Activated naive CD8-positive, alpha-beta T cell treated with anti-CD3 and anti-CD28 coated beads for 36 hours (primary cell): ENCODE measurements at regions not wholly inside any gene's neighbourhood (a gene's known extent, or its start where the extent isn't known, plus 50 kb on each side); places are given as distances from the start of the nearest gene placed in this dataset.

Source experiments
- DNase-seq: peaks from one replicate; pipeline ENCODE4 v3.0.0; 2021
- H3K27ac Mint-ChIP-seq: one replicate; pipeline ENCODE4 v1.8.0; 2022; ENCODE audit warnings: mild to moderate bottlenecking, moderate library complexity, mixed read lengths
- H3K27me3 Mint-ChIP-seq: one replicate; pipeline ENCODE4 v1.8.0; 2022; ENCODE audit warnings: mild to moderate bottlenecking, mixed read lengths
- H3K36me3 Mint-ChIP-seq: one replicate; pipeline ENCODE4 v1.8.0; 2021; ENCODE audit warnings: mild to moderate bottlenecking, mixed read lengths
- H3K4me1 Mint-ChIP-seq: one replicate; pipeline ENCODE4 v1.8.0; 2021; ENCODE audit warnings: mixed read lengths
- H3K4me3 Mint-ChIP-seq: one replicate; pipeline ENCODE4 v1.8.0; 2022; ENCODE audit warnings: mild to moderate bottlenecking, moderate library complexity, mixed read lengths
- H3K9me3 Mint-ChIP-seq: one replicate; pipeline ENCODE4 v1.8.0; 2022; ENCODE audit warnings: mixed read lengths

DNA sequence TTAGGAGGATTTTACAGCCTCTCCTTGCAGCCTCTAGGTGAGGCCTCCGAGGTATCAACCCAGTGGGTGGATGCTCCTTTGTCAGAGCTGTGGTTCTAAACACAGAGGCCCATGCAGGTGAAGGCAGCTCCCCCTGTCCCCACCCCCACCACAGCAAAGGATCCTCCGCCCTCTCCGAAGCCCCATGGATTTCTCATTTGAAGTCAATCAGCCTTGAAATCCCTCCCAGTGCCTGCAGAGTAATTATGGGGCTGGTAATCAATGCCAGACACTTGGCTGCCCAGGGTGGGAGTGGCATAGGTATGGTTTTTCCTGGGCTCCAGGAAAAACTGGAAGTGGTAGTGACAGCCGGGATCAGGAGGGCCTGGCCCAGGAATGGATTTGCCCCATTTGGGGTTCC, 119.5 kb upstream of the CSF3R start:
- no peak for DNase-seq
- no peaks in the 10 kb centered on the region for H3K4me1 Mint-ChIP-seq
- no peak overlapping the region for H3K4me3 Mint-ChIP-seq
- H3K27ac Mint-ChIP-seq: no peak overlapping the region
- H3K9me3 Mint-ChIP-seq: no peaks in the 10 kb centered on the region
- no peaks in the 10 kb centered on the region for H3K36me3 Mint-ChIP-seq
- peaks cover 5% of the 10 kb centered on the region for H3K27me3 Mint-ChIP-seq

DNA sequence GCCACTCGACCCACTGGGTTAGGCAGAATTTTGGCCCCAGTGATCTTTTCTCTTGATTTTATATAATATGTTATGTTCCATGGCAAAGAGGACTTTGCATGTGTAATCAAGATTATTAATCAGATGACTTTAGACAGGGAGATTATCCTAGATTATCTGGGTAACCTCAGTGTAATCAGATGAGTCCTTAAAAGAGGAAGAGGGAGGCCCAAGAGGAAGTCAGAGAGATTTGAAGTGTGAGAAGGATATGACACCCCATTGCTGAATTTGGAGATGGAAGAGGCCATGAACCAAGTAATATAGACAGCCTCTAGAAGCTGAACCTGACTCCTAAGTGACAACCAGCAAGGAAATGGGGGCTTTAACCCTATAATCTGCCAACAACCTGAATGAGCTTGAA, 117.1 kb upstream of the CSF3R start:
- Mint-ChIP-seq H3K36me3 (no peaks in the 10 kb centered on the region), H3K4me1 (no peaks in the 10 kb centered on the region), H3K27ac (no peak overlapping the region), H3K4me3 (no peak overlapping the region), H3K9me3 (no peaks in the 10 kb centered on the region), H3K27me3 (peaks cover 15% of the 10 kb centered on the region)
- no peak for DNase-seq

DNA sequence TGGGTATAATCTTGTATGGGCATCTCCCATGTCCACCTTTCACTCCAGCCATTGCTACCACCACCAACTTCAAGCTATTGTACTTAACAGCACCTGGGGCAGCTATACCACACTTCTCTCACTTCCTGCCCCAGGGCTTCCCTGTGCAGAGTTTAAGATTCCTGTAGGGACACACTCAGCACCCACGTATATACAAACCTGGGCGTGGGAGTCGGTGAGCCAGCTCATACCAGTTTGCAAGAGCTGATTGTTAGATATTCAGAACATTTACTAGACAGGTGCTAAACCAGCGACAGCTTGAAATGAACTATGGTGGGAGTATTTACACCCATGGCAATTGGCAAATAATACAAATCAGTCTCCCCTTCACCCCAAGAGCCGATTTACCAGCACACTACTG, 114.8 kb upstream of the CSF3R start:
- peaks cover 21% of the 10 kb centered on the region for H3K27me3 Mint-ChIP-seq
- H3K9me3 Mint-ChIP-seq: no peaks in the 10 kb centered on the region
- H3K4me3 Mint-ChIP-seq: no peak overlapping the region
- DNase-seq: no peak
- H3K27ac Mint-ChIP-seq: no peak overlapping the region
- no peaks in the 10 kb centered on the region for H3K36me3 Mint-ChIP-seq
- no peaks in the 10 kb centered on the region for H3K4me1 Mint-ChIP-seq

- H3K4me1 Mint-ChIP-seq: no peaks in the 10 kb centered on the region
- no peaks in the 10 kb centered on the region for H3K9me3 Mint-ChIP-seq
- H3K27me3 Mint-ChIP-seq: peaks cover 37% of the 10 kb centered on the region
- no peak for DNase-seq
- H3K36me3 Mint-ChIP-seq: no peaks in the 10 kb centered on the region
- H3K27ac Mint-ChIP-seq: no peak overlapping the region
- no peak overlapping the region for H3K4me3 Mint-ChIP-seq
Observed at GRCh38 chr1:36595921-36596320, 113.2 kb upstream of the CSF3R start.

GRCh38 chr1:36595349-36595748, 112.6 kb upstream of the CSF3R start:
- Mint-ChIP-seq H3K27ac (no peak overlapping the region), H3K36me3 (no peaks in the 10 kb centered on the region)
- no peak for DNase-seq

GRCh38 chr1:36594023-36594422, 111.3 kb upstream of the CSF3R start:
- DNase-seq: no peak
- Mint-ChIP-seq H3K27me3 (peaks cover 44% of the 10 kb centered on the region), H3K4me3 (no peak overlapping the region), H3K27ac (no peak overlapping the region), H3K9me3 (no peaks in the 10 kb centered on the region), H3K36me3 (no peaks in the 10 kb centered on the region), H3K4me1 (no peaks in the 10 kb centered on the region)

More at GRCh38 chr1:36595349-36595748, 112.6 kb upstream of the CSF3R start:
- peaks cover 41% of the 10 kb centered on the region for H3K27me3 Mint-ChIP-seq
- no peaks in the 10 kb centered on the region for H3K4me1 Mint-ChIP-seq
- no peak overlapping the region for H3K4me3 Mint-ChIP-seq
- H3K9me3 Mint-ChIP-seq: no peaks in the 10 kb centered on the region

- Mint-ChIP-seq H3K27me3 (peaks cover 61% of the 10 kb centered on the region), H3K9me3 (no peaks in the 10 kb centered on the region), H3K4me3 (no peak overlapping the region), H3K36me3 (no peaks in the 10 kb centered on the region), H3K4me1 (no peaks in the 10 kb centered on the region), H3K27ac (no peak overlapping the region)
- no peak for DNase-seq
Observed at GRCh38 chr1:36591278-36591677, 108.6 kb upstream of the CSF3R start.

GRCh38 chr1:36590771-36591170, 108.1 kb upstream of the CSF3R start:
- peaks cover 64% of the 10 kb centered on the region for H3K27me3 Mint-ChIP-seq
- no peak for DNase-seq
- no peaks in the 10 kb centered on the region for H3K36me3 Mint-ChIP-seq
- H3K4me3 Mint-ChIP-seq: no peak overlapping the region
- no peaks in the 10 kb centered on the region for H3K4me1 Mint-ChIP-seq
- H3K9me3 Mint-ChIP-seq: no peaks in the 10 kb centered on the region
- H3K27ac Mint-ChIP-seq: no peak overlapping the region

GRCh38 chr1:36590264-36590663, 107.6 kb upstream of the CSF3R start:
- Mint-ChIP-seq H3K36me3 (no peaks in the 10 kb centered on the region), H3K4me3 (no peak overlapping the region), H3K27me3 (peaks cover 64% of the 10 kb centered on the region), H3K4me1 (no peaks in the 10 kb centered on the region), H3K9me3 (no peaks in the 10 kb centered on the region), H3K27ac (no peak overlapping the region)
- DNase-seq: no peak

GRCh38 chr1:36588972-36589371, 106.3 kb upstream of the CSF3R start:
- Mint-ChIP-seq H3K27ac (no peak overlapping the region), H3K36me3 (no peaks in the 10 kb centered on the region), H3K4me3 (no peak overlapping the region), H3K27me3 (peaks cover 63% of the 10 kb centered on the region), H3K4me1 (no peaks in the 10 kb centered on the region), H3K9me3 (no peaks in the 10 kb centered on the region)
- no peak for DNase-seq

DNA sequence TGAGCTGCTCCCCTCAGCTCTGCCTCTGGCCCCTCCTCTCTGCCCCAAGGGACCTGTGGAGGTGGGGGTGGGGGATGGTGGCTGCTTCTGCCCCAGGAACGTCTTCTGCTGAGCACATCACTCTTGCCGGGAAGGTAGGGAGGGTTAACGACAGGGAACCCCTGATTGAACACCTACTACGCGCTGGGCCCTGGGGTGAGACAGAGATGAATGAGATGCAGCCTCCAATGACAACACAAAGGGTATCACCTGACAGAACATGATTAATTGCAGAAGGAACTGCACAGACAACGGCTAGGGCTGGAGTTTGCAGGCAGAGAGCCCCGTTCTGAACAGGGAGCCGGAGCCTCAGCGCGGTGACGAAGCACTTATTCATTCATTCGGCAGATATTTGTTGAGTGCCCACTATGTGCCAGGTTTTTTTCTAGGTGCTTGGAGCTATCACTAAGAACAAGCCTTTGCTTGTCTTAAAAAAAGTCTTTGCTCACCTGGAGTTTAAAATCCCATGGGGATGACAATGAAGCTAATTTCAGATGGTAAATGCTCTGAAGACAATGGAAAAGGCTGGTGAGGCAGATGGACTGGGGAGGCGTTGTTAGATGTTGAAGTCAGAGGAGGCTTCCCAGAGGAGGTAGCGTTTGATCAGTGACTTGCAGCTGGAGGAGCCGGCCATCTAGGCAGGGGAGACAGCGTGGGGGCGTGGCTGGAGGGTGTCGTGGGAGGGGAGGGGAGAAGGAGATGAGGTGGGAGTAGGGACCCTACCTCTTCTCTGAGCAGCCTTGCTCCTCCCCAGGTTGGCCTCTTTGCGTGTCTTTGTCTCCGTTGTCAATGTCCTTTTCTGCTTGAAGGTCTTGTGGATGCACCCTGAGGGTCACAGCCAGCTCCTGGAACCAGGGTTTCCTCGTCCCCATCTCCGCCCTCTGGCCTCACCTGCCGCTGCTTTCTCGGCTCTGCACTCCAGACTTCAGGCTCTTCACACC, 103.1 kb upstream of the CSF3R start:
- no peak overlapping the region for H3K27ac Mint-ChIP-seq
- no peaks in the 10 kb centered on the region for H3K36me3 Mint-ChIP-seq
- no peak overlapping the region for H3K4me3 Mint-ChIP-seq
- no peaks in the 10 kb centered on the region for H3K4me1 Mint-ChIP-seq
- peaks cover 38% of the 10 kb centered on the region for H3K27me3 Mint-ChIP-seq
- H3K9me3 Mint-ChIP-seq: no peaks in the 10 kb centered on the region
- DNase-seq: no peak

DNA sequence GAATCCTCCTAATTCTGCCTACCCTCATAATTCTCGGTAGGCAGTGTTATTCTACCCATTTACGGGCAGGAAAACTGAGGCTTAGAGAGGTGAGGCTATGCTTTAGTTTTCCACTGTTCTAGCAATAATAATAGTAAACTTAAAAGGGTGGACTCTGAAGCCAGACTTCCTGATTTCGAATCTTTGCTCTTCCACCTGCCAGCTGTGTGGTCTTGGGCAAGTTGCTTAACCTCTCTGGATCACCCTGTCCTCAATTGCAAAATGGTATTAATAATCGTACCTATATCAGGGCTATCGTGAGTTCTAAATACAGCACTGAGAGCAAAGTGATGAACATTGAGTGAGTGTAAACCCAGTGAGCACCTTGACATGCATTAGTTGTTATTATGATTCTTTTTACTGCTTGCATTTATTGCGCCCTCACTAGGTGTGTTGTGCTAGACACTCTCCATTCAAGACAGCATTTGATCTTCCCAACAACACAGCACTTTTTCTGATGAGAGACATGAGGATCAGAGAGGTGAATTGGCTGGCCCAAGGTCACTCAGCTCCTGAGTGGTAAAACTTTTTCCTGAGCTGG, 102.3 kb upstream of the CSF3R start:
- Mint-ChIP-seq H3K4me1 (no peaks in the 10 kb centered on the region), H3K27me3 (peaks cover 35% of the 10 kb centered on the region), H3K27ac (no peak overlapping the region), H3K36me3 (no peaks in the 10 kb centered on the region), H3K4me3 (no peak overlapping the region), H3K9me3 (no peaks in the 10 kb centered on the region)
- no peak for DNase-seq

DNA sequence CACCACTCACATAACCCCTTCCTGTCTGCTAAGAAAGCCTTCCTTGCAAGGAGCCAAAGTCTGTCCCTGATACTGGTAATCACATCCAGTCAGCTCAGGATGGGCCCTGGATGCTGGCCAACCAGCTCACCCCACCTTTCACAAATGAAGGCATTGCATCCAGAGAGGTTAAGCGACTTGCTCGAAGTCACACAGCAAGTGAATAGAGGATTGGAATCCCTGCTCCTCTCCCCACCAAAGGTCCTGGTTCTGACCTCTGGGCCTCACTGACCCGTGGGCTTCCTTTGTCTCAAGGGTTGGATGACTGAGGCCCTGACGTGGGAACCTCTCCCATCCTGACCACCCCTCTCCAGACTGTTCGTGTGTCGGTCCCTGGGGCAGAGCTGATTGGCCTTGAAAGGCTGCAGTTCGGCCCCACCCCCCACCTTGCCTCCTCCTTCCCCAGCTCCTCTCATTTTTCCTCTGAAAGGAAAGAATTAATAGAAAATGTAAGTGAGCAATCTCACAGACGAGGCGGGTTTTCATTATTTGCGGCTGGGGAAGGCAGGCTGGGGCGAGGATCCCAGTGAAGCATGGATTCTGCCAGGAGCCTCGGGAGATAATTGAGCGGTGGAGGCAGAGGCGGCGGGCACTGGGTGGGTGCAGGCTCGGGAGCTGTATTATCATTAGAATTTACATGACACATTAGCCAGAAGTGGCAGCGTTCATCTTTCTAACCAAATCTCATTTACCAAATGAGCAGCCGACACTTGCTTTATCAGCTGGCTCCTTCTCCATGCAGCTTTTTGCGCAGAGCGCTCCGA, 101.5 kb upstream of the CSF3R start:
- no peaks in the 10 kb centered on the region for H3K9me3 Mint-ChIP-seq
- H3K27me3 Mint-ChIP-seq: peaks cover 32% of the 10 kb centered on the region
- no peak overlapping the region for H3K4me3 Mint-ChIP-seq
- H3K27ac Mint-ChIP-seq: no peak overlapping the region
- no peak for DNase-seq
- no peaks in the 10 kb centered on the region for H3K4me1 Mint-ChIP-seq
- H3K36me3 Mint-ChIP-seq: no peaks in the 10 kb centered on the region

GRCh38 chr1:36583080-36583479, 100.4 kb upstream of the CSF3R start:
- Mint-ChIP-seq H3K36me3 (no peaks in the 10 kb centered on the region), H3K9me3 (no peaks in the 10 kb centered on the region), H3K27ac (no peak overlapping the region), H3K27me3 (peaks cover 32% of the 10 kb centered on the region), H3K4me3 (no peak overlapping the region), H3K4me1 (no peaks in the 10 kb centered on the region)
- no peak for DNase-seq

GRCh38 chr1:36582066-36582755, 99.5 kb upstream of the CSF3R start:
- Mint-ChIP-seq H3K4me1 (no peaks in the 10 kb centered on the region), H3K9me3 (no peaks in the 10 kb centered on the region), H3K36me3 (no peaks in the 10 kb centered on the region), H3K27ac (no peak overlapping the region), H3K4me3 (no peak overlapping the region), H3K27me3 (peaks cover 24% of the 10 kb centered on the region)
- no peak for DNase-seq
